ENCODE measurements at regions not wholly inside any gene's neighbourhood (a gene's known extent, or its start where the extent isn't known, plus 50 kb on each side); places are given as distances from the start of the nearest gene placed in this dataset.

GRCh38 chr2:128788636-128789220 lies 470.1 kb upstream of the HS6ST1 start:
- Histone ChIP-seq H3K27me3 (ENCODE audit: insufficient read depth, low read length) (no peaks in the 10 kb centered on the region), H4K20me1 (ENCODE audit: insufficient read depth, low read length) (no peaks in the 10 kb centered on the region), H3K27ac (ENCODE audit: low read depth, low read length) (no peak overlapping the region), H3K4me1 (ENCODE audit: insufficient read depth, low read length) (no peaks in the 10 kb centered on the region), H3K4me3 (ENCODE audit: insufficient read depth, low read length) (no peak overlapping the region), H2AFZ (ENCODE audit: low read length) (no peak overlapping the region), H3K9me3 (ENCODE audit: low read depth, low read length) (no peaks in the 10 kb centered on the region), H3K4me2 (ENCODE audit: insufficient read depth, low read length) (no peak overlapping the region), H3K36me3 (ENCODE audit: insufficient read depth, low read length) (no peaks in the 10 kb centered on the region), H3K79me2 (ENCODE audit: insufficient read depth, low read length) (no peaks in the 10 kb centered on the region)
- no peak for TF ChIP-seq CTCF (IDR thresholded peaks at IDR 0.05; ENCODE audit: extremely low read depth, low read depth, low read length)
- DNase-seq (ENCODE audit: insufficient read length, low spot score, missing footprints): no peak

- DNase-seq (ENCODE audit: insufficient read length, low spot score, missing footprints): no peak
- no peak overlapping the region for H2AFZ ChIP-seq (ENCODE audit: low read length)
- H3K4me1 ChIP-seq (ENCODE audit: insufficient read depth, low read length): no peaks in the 10 kb centered on the region
- H3K36me3 ChIP-seq (ENCODE audit: insufficient read depth, low read length): no peaks in the 10 kb centered on the region
- TF ChIP-seq CTCF (IDR thresholded peaks at IDR 0.05; ENCODE audit: extremely low read depth, low read depth, low read length): no peak
- no peaks in the 10 kb centered on the region for H3K27me3 ChIP-seq (ENCODE audit: insufficient read depth, low read length)
- H3K79me2 ChIP-seq (ENCODE audit: insufficient read depth, low read length): no peaks in the 10 kb centered on the region
- no peak overlapping the region for H3K27ac ChIP-seq (ENCODE audit: low read depth, low read length)
- H3K4me3 ChIP-seq (ENCODE audit: insufficient read depth, low read length): no peak overlapping the region
- no peaks in the 10 kb centered on the region for H3K9me3 ChIP-seq (ENCODE audit: low read depth, low read length)
- H4K20me1 ChIP-seq (ENCODE audit: insufficient read depth, low read length): no peaks in the 10 kb centered on the region
- H3K4me2 ChIP-seq (ENCODE audit: insufficient read depth, low read length): no peak overlapping the region
Observed at GRCh38 chr2:128789221-128789620, 470.6 kb upstream of the HS6ST1 start.

GRCh38 chr2:128789776-128790455 lies 471.2 kb upstream of the HS6ST1 start:
- no peaks in the 10 kb centered on the region for H4K20me1 ChIP-seq (ENCODE audit: insufficient read depth, low read length)
- no peaks in the 10 kb centered on the region for H3K27me3 ChIP-seq (ENCODE audit: insufficient read depth, low read length)
- no peaks in the 10 kb centered on the region for H3K9me3 ChIP-seq (ENCODE audit: low read depth, low read length)
- no peak for DNase-seq (ENCODE audit: insufficient read length, low spot score, missing footprints)
- H3K36me3 ChIP-seq (ENCODE audit: insufficient read depth, low read length): no peaks in the 10 kb centered on the region
- H2AFZ ChIP-seq (ENCODE audit: low read length): no peak overlapping the region
- no peak for TF ChIP-seq CTCF (IDR thresholded peaks at IDR 0.05; ENCODE audit: extremely low read depth, low read depth, low read length)
- H3K79me2 ChIP-seq (ENCODE audit: insufficient read depth, low read length): no peaks in the 10 kb centered on the region
- H3K4me3 ChIP-seq (ENCODE audit: insufficient read depth, low read length): no peak overlapping the region
- H3K4me1 ChIP-seq (ENCODE audit: insufficient read depth, low read length): no peaks in the 10 kb centered on the region
- no peak overlapping the region for H3K4me2 ChIP-seq (ENCODE audit: insufficient read depth, low read length)
- H3K27ac ChIP-seq (ENCODE audit: low read depth, low read length): no peak overlapping the region

GRCh38 chr2:128790541-128791001 lies 471.9 kb upstream of the HS6ST1 start:
- Histone ChIP-seq H4K20me1 (ENCODE audit: insufficient read depth, low read length) (no peaks in the 10 kb centered on the region), H2AFZ (ENCODE audit: low read length) (no peak overlapping the region), H3K9me3 (ENCODE audit: low read depth, low read length) (no peaks in the 10 kb centered on the region), H3K4me1 (ENCODE audit: insufficient read depth, low read length) (no peaks in the 10 kb centered on the region), H3K36me3 (ENCODE audit: insufficient read depth, low read length) (no peaks in the 10 kb centered on the region), H3K27me3 (ENCODE audit: insufficient read depth, low read length) (no peaks in the 10 kb centered on the region), H3K79me2 (ENCODE audit: insufficient read depth, low read length) (no peaks in the 10 kb centered on the region), H3K27ac (ENCODE audit: low read depth, low read length) (no peak overlapping the region), H3K4me3 (ENCODE audit: insufficient read depth, low read length) (no peak overlapping the region), H3K4me2 (ENCODE audit: insufficient read depth, low read length) (no peak overlapping the region)
- TF ChIP-seq CTCF (IDR thresholded peaks at IDR 0.05; ENCODE audit: extremely low read depth, low read depth, low read length): no peak
- DNase-seq (ENCODE audit: insufficient read length, low spot score, missing footprints): no peak
